HUDEP-2 (cell line): ENCODE measurements at regions not wholly inside any gene's neighbourhood (a gene's known extent, or its start where the extent isn't known, plus 50 kb on each side); places are given as distances from the start of the nearest gene placed in this dataset.
"Not testable (repeated sequence)": the region's sequence is repeated elsewhere in the genome, so short reads cannot be mapped to it uniquely, and the experiment has no call there.

Experiments
- DNase-seq, 76 experiments: peaks; one replicate each; lab custom pipeline; 2025; ENCODE audit not compliant: unreplicated experiment in 76 of 76; lab: John Stamatoyannopoulos, UW

DNA sequence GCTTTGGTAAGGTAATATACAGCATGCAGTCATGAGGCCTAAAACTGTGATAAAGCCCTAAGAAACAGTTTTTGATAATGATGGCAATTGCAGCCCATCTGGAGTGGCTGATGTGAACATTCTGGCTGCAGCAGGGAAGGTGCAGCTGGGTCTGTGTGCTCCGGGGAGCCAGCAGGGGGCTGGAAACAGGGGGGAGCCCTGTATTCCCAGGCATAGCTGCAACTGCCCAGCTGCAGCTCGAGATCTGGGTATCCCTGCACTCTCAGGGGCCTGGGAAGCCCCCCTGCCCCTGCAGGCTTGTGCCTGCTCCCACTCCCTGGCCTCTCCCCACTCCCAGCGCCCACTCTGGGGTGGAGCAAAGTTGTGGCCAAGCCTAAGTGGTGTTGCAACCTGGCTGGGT, 95.6 kb downstream of the RRAGB start:
- no peak for DNase-seq

DNA sequence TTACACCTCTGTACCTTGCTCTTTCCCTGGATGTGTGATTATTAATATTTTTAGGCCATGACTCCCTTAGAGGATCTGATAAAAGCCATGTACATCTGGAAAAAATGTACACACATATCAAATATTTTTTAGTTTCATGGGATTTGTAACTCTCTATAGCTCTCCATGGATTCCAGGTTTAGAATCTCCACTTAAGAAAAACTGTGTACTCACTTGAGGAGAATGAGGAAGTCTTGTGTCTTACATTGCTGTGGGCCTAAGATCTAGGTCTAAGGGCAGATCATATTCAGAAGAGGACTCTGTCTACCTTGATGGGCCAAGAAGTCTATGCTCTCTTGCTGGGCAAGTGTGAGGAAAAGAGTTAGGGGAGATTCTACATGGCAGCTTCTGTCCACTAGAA, 98.0 kb downstream of the RRAGB start:
- DNase-seq = no peak

DNA sequence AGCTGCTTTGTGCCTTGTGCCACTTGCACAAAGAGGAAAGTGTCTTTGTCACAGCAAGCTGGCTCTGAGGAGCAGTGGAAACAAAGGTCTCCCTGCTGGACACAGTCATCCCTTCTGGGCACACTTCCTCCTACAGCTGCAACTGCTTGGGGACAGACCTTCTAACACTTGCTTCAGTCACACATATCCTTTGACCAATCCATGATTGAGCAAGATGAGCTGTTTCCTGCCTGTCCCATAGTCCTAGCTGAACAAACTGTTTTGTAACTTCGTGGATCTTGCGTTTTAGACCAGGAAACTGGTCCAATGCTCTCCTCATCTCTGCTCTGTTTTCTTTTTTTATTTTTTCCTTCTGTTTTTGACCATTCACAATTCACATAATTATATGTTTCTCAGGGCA, 98.5 kb downstream of the RRAGB start:
- no peak for DNase-seq

DNA sequence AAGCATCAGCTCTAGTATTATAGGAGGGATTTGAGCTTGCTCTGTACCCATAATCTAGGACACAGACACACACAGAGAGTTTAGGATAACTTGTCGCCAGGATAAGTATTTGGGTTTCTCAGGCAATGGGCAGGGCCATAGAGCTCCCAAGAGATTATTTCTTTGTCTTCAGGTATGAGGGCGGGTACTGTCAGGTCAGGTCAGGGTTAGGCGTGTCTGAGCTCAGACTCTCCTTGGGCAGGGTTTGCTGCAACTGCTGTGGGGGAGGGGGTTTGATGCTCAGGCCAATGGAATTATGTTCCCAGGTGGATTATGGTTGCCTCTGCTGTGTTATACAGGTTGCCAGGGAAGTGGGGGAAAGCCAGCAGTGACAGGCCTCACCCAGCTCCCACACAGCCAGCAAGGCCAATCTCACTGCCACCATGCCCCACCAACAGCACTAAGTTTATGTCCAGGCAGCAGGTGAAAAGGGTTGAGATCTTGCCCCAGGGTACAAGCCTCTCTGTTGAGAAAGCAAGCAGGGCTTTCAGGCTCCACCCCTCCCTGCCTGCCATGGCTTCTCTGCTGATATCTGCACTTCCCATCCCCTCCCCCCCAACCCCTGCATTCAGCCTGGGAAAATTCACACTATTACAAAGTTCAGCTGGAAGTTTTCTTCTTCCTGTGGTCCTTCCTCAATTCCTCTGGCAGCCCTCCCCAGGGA, 101.3 kb downstream of the RRAGB start:
- DNase-seq = no peak

DNA sequence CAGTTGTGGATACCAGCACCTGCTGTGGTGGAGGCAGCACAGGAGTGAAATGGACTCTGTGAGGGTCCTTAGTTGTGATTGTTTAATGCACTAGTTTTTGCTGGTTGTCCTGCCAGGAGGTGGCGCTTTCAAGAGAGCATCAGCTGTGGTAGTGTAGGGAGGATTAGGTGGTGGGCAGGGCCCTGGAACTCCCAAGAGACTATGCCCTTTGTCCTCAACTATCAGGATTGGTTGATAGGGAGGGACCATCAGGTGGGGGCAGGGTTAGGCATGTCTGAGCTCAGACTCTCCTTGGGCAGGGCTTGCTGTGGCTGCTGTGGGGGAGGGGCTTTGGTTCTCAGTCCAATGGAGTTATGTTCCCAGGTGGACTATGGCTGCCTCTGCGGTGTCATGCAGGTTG, 121.9 kb downstream of the RRAGB start:
- peak in 4 of 76 experiments; percentile 0 to 1 (median 0) for DNase-seq

DNA sequence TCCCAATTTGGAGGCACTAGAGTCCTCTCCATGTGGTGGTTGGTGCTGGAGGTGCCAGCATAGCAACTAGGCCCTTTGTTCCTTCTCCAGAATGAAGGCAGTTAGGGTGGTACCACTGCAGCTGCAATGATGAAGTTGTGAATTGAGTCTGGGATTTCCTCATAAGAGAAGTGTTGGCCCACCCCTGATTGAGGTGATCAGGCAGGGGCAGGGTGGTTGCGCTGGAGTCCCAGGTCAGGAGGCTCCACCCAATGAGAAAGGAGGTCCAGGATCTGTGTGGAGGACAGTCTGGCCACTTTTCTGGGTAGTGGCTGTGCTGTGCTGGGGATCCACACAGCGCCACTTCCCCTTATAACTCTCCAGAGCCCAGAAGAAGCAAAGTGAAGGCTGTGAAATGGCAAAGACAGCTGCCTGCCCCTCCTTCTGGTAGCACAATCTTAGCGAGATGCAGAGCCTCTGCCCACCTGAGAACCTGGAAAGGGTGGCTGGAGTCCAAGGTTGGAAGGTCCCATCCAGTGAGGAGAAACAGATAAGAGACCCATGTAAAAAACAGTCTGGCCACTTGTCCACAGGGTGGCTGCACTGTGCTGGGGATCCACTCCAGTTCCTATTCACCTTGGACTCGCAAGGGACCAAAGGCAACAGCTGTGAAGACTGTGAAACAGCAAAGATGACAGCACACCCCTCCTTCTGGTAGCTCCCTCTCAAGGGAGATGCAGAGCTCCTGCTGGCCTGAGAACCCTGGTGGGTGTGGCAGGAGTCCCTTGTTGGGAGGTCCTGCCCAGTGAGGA, 124.6 kb downstream of the RRAGB start:
- no peak for DNase-seq

DNA sequence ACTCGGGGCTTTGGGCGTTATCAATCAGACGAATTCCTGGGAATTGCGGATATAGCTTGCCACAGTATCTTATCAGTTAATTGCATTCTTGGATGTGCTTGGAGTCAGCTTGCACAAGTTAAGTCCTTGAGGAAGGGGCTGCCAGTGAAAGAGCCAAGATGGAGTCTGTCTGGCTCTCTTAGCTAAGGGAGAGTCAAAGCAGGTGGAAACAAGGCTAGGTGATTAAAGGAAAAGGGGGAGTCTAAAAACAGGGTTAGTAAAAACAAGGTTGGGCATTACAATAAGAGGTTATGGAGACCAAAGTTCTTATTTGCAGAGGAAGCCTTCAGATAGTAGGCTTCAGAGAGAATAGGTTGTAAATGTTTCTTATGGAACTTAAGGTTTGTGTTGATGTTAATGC, 149.2 kb downstream of the RRAGB start:
- not testable (repeated sequence) for DNase-seq

DNA sequence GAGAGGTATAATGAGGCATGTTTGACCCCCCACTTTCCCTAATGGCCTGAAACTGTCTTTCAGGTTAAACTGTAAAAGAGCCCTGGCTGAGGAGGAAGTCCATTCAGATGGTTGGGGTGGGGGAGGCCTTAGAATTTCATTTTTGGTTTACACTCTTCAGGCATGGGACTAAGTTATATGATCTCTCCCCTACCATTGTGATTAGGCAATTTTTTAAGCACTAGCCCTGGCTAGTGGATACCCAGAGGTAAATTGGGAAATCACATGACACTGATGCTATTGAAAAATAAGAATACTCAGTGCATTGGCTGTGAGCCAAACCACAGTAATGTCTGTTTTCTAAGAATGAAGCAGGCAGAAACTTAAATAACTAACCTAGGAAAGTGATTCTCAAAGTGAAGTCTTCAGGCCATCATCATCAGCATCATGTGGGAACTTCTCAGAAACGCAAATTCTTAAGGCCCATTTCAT, 149.7 kb downstream of the RRAGB start:
- peak in 2 of 76 experiments; percentile 1 to 3 for DNase-seq

DNA sequence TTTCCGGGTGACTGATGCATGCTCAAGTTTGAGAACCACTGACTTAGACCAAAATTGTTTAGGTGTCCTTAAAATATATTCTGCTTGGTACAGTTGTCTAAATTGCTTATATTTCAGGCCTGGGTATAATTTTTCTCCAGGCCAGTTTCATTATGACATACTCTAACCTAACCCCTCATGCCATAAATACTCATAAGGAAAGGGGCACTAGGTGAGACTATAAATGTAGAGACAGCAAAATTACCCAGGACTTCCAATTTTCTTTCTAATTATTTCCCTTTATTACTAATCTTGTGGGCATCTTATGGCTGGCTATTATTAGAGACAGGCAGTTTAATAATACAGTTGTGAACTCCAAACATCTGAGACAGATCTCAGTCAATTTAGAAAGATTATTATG, 150.2 kb downstream of the RRAGB start:
- no peak for DNase-seq

DNA sequence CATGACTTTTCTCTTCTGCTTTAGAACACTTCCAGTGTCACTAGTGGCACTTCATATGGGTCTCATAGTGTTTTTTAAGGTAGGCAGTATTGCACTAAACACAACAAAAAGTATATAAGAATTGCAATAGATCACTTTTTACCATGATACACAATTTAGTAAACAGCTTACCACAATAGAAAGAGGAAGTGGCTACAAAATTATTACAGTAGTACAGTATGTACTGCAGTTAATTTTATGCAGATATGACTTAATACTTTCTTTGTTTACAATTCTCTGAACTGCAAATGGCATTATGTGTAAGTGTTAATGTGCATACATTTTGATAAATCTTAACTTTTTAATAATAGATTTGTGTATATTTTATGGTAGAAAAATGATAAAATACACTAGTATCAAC, 157.3 kb downstream of the RRAGB start:
- DNase-seq = no peak

DNA sequence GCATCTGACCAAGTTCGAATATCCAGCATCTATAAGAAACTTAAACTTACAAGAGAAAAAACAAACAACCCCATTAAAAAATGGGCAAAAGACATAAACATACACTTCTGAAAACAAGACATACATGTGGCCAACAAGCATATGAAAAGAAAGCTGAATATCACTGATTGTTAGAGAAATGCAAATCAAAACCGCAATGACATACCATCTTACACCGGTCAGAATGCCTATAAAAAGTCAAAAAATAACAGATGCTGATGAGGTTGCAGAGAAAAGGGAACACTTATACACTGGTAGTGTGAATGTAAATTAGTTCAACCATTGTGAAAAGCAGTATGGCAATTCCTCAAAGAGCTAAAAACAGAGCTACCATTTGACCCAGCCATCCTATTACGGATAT, 166.0 kb downstream of the RRAGB start:
- not testable (repeated sequence) for DNase-seq

DNA sequence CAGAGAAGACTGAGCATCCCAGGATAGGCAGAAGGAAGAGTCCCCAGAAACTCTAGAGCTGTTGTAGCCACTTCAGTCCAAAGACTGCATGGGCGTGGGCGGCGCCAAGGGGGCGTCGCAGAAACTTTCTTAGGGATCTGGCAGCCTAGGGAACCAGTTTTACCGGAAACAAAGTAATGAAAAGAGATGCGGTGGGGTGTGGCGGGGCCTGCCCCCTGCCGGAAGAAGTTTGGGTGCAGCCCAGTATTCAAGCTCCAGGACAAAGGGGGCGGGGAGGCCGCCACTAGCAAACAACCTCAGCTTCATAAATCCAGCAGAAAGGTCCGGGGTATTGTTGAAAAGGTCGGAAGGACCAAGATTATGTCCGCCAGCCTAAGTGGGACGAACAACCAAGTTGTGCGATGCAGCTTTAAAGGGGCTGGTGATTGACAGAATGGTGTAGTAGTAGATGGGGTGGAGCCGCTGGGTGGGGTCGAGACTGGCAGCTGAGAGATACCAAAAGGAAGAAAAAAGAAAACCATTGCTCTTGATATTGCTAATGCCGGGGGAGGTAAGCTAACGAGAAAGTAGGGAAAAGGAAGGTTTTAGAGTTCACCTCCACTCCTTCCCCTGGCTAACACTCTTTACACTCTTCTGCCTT, 190.5 kb downstream of the RRAGB start:
- peak in 54 of 76 experiments; percentile 0 to 55 (median 24) for DNase-seq

DNA sequence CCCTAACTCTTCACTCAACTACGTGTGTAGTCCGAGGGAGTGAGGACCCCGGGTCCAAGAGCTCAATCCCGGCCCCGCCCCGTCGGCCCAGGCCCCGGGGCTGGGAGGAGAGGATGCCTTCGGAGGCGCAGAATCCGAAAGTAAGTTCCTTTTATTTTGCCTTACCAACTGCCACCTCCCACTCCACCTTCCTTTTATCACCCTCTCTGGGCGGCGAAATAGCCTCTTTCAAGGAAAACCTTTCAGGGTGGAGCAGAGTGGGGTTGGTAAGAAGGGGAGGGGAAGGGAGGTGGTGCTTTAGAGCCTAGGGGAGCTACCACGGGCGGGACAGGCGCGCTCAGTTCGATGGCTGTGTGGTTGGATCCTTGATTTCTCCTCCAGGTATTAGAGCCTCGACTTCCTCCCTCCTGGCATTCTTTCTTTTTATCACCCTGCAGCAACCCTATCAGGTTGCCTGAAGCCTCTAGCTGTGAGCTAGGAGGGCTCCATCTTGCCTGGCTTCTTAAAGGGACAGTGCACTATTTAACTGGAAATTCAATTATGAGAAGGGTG, 191.2 kb downstream of the RRAGB start:
- DNase-seq = peak in 46 of 76 experiments; percentile 0 to 48 (median 6)

DNA sequence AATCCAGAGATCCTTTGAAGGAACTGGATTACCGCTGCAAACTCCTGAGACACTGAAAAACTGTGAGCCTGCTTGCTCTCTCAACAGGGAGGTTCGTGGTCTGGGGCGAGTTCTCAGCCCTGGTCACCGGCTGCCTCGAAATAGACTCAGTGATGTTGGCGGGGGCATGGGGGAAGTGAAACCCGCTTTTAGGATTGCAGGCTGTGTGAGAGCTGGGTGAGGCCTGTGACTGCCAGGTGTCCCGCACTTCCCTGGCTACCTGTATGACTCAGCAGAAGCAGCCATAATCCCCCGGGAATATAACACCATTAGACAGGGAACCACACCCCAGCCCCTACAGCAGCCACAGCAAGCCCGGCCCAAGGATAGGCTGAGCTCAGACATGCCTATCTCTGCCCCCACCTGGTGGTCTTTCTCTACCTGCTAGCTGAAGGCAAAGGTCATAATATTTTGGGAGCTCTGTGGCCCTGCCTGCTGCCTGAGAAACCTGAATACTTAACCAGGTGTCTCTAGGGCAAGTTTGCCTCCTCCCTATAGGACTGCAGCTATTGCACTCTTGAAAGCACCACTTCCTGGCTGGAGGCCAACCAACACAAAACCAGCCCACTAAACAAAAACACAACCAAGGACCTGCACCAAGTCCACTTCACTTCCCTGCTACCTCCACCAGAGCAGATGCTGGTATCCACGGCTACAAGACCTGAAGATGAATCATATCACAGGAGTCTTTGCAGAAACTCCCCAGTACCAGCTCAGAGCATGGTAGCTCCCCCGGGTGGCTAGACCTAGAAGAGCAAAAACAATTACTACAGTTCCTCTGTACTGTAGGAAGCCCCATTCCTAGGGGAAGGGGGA, 202.0 kb downstream of the RRAGB start:
- DNase-seq = no peak

DNA sequence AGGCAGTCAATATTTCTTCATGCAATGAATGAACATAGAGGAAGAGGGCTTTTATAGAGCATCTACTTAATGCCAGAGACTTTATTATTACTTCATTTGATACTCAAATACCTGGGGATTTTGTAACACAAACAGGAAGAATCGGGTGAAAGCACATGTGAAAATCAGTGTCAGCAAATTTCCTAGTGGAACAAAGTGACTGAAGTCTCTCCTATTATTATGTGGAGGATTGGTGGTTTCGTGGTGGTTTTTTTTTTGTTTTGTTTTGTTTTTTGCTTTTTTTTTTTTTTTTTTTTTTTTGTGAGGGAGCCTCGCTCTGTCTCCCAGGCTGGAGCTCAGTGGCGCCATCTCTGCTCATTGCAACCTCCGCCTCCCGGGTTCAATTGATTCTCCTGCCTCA, 207.0 kb downstream of the RRAGB start:
- DNase-seq = no peak

DNA sequence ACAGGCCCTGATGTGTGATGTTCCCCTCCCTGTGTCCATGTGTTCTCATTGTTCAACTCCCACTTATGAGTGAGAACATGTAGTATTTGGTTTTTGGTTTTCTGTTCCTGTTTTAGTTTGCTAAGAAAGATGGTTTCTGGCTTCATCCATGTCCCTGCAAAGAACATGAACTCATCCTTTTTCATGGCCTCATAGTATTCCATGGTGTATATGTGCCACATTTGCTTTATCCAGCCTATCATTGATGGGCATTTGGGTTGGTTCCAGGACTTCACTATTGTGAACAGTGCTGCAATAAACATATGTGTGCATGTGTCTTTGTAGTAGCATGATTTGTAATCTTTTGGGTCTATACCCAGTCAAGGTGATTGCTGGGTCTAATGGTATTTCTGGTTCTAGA, 211.0 kb downstream of the RRAGB start:
- DNase-seq = not testable (repeated sequence)
